ENCODE measurements at regions not wholly inside any gene's neighbourhood (a gene's known extent, or its start where the extent isn't known, plus 50 kb on each side); places are given as distances from the start of the nearest gene placed in this dataset.
"Not testable (repeated sequence)": the region's sequence is repeated elsewhere in the genome, so short reads cannot be mapped to it uniquely, and the experiment has no call there.

DNA sequence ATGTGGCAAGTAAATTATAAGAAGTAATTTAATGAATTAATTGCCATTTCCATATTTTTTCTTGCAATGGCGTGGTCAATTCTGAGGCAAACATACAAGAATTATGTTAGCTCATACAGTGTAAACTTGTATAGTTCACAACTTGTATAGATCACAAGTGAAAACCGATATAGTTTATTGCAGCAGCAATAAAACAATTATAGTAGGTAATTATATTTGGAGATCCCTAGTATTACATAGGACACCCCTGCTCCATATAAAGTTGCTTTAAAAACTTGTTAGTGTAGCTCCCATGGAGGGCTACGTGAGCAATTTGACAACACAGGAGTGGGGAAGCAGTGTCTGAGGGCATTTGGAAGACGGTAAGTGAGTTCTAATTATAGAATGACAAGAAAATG is 288.2 kb downstream of the SOCS6 start:
- H3K36me3 ChIP-seq = no peaks in the 10 kb centered on the region
- no peak overlapping the region for H3K4me3 ChIP-seq
- DNase-seq = no peak
- H3K27me3 ChIP-seq = no peaks in the 10 kb centered on the region
- no peaks in the 10 kb centered on the region for H3K9me3 ChIP-seq

DNA sequence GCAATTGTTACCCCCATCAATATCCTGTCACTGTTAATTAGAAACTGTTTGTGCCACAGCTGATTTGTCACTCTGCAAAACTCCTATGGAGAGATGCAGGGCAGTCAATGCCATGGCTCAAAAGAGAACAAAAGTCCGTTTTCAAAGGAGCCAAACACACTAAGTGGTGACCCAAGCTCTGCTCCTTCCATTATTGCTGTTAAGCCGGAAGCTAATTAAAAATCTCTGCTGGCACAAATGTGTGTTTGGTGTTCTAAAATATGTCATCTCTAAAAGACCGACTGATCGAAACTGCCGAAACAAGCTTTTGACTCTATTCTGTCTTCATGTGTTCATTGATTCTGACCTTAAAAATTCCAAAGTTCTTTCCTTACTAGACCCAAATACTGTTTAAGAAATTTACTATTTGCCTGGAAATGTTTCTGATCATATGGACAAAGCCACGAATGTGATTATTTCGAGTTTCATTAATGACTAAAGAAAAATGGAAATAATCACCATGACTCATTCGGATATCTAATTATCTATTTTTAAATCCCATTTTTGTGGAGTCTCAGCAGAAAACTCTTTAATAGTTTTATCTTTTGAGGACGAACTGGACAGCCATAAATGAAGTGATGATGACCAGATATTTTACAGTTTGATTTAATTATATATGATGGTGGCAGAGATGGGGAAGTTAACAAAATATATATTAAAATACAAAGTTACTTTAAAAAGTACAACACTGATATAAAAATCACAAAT is 287.6 kb downstream of the SOCS6 start:
- Histone ChIP-seq H3K9me3 (no peaks in the 10 kb centered on the region), H3K4me3 (no peak overlapping the region), H3K27me3 (no peaks in the 10 kb centered on the region), H3K36me3 (no peaks in the 10 kb centered on the region)
- DNase-seq = no peak

DNA sequence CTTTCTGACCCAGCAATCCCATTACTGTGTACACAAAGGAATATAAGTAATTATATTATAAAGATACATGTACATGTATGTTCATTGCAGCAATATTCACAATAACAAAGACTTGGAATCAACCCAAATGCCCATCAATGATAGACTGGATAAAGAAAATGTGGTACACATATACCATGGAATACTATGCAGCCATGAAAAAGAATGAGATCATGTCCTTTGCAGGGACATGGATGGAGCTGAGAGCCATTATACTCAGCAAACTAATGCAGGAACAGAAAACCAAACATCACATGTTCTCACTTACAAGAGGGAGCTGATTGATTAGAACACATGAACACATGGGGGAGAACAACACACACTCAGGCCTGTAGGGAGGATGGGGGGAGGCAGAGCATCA is 286.1 kb downstream of the SOCS6 start:
- not testable (repeated sequence) for H3K27me3 ChIP-seq, H3K36me3 ChIP-seq, H3K4me3 ChIP-seq, DNase-seq, H3K9me3 ChIP-seq

DNA sequence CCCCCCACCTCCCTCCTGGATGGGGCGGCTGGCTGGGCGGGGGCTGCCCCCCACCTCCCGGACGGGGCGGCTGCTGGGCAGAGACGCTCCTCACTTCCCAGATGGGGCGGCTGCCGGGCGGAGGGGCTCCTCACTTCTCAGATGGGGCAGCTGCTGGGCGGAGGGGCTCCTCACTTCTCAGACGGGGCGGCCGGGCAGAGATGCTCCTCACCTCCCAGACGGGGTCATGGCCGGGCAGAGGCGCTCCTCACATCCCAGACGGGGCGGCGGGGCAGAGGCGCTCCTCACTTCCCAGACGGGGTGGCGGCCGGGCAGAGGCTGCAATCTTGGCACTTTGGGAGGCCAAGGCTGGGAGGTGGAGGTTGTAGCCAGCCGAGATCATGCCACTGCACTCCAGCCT is 280.8 kb downstream of the SOCS6 start:
- not testable (repeated sequence) for H3K9me3 ChIP-seq, H3K4me3 ChIP-seq, H3K27me3 ChIP-seq, H3K36me3 ChIP-seq, DNase-seq

DNA sequence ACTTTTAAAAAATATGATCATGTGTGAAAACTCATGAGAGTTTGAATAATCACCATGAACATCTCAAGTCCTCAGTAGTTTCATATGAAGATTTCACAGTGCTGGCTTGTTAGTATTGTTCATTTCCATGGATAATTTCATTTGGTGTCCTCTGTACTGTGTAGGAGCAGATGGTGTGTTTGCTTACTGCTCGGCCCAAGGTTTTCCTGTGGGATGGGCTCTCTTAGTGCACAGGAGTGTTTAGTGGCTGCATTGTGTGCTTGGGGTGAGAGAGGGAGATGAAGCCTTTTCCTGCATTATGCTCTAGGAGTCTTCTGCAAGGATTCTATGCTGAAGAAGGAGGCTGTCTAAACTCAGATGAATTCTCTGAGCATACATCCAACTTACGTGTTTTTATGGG is 270.6 kb downstream of the SOCS6 start:
- no peak for DNase-seq

DNA sequence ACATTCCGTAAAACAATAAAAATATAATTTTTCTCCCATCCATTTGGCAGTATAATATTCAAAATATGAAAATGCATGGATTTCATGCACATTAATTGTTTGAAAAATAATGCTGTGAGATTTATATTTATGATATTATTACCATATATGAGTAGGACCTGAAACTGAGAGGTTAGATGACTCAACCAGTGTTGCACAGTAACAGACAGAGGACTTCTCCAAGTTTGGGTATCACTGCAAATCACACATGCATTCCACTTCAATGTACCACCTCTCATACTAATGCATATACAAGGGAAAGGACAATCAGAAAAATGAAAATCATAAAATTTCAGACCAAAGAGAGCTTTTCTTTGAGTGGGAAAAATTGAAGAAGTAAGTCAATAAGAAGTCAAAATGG is 269.5 kb downstream of the SOCS6 start:
- DNase-seq = no peak
- Histone ChIP-seq H3K9me3 (no peaks in the 10 kb centered on the region), H3K4me3 (no peak overlapping the region), H3K27me3 (no peaks in the 10 kb centered on the region; the same call in 1 of the 2 replicates), H3K36me3 (no peaks in the 10 kb centered on the region)

More for the DNA sequence above, 270.6 kb downstream of the SOCS6 start:
- Histone ChIP-seq H3K36me3 (no peaks in the 10 kb centered on the region), H3K4me3 (no peak overlapping the region), H3K9me3 (no peaks in the 10 kb centered on the region), H3K27me3 (no peaks in the 10 kb centered on the region; the same call in 1 of the 2 replicates)

DNA sequence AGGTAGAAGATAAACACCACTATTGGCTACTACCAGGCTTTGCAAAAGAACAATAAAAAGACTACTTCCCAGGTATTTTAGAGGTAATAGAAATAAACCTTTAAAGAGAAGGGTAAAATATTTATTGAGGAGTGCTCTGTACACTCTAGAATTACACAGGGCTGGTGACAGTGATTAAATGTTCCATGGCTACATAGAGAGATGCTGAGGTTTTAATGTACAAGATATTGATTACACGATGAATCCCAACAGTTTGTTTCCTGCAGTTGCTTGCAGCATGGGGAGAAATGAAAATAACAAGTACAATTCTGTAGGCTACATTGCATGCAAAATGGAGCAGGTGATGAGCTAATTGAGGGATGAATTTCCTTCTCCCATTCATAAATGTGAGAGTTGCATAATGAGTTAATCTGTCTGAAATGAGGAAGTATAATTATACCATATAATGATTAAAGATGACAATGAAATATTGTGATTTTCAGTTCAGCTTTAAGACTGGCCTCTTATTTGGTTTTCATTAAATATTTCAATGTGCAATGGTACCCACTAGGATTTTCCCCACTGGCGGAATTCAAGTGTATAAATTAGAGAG is 266.1 kb downstream of the SOCS6 start:
- Histone ChIP-seq H3K36me3 (no peaks in the 10 kb centered on the region), H3K9me3 (no peaks in the 10 kb centered on the region), H3K4me3 (no peak overlapping the region), H3K27me3 (no peaks in the 10 kb centered on the region; the same call in 1 of the 2 replicates)
- no peak for DNase-seq

DNA sequence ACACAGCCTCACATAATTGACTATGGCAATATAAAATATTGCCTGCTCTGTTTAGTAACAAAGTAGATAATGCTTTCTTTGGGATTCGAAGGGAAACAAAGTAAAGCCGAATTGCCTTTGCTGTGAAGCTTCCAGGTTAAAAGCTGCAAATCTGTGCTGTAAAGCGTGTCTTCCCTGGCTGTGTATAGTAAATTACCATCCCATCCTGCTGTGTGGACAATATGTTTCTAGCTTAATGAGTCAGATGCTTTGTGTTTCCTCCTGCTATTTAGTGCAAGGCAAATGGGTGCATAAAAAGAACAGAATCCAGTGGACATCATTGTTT is 265.1 kb downstream of the SOCS6 start:
- DNase-seq = no peak
- Histone ChIP-seq H3K4me3 (no peak overlapping the region), H3K36me3 (no peaks in the 10 kb centered on the region), H3K27me3 (no peaks in the 10 kb centered on the region; the same call in 1 of the 2 replicates), H3K9me3 (no peaks in the 10 kb centered on the region)

DNA sequence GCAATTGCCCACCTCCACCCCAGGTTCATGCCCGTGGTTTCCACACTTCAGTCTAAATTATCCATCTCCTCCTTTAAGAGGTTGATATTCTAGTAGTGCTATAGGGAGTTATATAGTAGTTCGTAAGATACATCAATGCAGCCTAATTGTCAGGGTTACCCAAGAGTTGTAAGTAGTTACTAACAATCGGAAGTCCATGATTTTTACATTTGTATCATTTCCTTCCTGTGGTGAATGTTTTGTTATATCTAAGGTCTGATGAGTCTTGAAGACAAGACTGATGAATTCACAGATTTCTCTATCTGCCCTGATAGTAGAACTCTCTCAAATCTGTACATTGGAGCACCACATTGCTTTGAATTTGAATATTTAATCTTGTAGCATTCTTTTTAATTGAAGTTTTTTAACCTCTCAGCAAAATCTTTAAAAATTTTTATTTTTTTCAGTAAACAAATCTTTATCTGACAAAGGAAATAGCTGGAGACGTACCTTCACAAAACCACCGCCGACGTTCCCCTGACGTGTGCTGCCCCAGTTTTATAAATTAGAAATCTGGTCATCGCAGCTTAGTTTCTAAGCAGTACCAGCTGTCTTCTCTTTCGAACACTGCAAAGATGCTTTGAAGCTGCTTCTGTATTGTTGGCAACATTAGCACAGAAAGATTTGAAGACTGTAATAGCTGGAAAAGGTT is 264.5 kb downstream of the SOCS6 start:
- DNase-seq = no peak
- Histone ChIP-seq H3K4me3 (no peak overlapping the region), H3K36me3 (no peaks in the 10 kb centered on the region), H3K9me3 (no peaks in the 10 kb centered on the region), H3K27me3 (no peaks in the 10 kb centered on the region; the same call in 1 of the 2 replicates)

DNA sequence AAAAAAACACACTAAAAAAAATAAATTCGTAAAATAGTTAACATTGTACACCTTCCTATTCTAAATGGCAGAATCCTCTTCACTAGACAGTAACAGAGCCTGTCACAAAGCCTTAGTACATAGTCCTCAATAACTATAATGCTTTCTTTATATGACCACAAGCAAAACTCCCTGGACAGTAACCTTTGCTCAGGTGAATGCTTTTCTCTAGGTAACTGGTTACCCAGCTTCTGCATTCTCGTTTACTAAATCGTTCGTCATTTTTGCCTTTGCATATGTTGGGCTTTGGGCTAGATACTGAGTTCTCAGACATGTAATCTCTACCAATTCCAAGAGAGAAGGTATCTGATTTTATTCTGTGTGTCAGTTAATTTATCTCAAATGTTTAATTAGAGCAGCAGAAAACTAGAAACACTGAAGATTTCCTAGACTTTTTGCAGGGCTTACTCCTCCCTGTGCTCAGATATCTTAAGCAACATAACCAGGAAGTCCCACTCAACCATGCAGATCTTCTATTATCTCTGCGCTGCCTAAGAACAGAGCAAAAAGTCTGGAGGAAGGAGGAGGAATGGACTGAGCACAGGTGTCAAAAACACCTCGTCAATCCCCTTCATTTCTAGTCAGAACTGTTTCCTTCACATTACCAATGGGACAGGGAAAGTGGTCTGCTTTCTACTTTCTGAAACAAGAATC is 247.7 kb downstream of the SOCS6 start:
- Histone ChIP-seq H3K36me3 (no peaks in the 10 kb centered on the region), H3K9me3 (no peaks in the 10 kb centered on the region), H3K27me3 (no peaks in the 10 kb centered on the region), H3K4me3 (no peak overlapping the region)
- no peak for DNase-seq

DNA sequence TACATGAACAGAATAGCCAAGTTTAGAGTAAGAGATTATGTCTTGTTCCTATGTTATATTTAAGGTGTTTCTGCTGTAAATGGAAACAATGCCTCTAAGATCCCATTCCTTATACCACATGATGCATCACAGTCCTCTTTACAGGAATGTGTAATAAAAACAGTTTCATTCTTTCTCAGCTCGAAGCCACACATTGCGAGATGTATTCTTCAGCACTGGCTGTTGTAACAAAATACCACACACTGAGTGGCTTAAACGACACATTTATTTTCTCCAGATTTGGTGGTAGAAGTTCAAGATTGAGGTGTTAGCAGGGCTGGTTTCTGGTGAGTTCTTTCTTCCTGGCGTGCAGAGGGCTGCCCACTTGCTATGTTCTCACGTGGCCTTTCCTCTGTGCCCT is 246.2 kb downstream of the SOCS6 start:
- DNase-seq = no peak
- no peaks in the 10 kb centered on the region for H3K27me3 ChIP-seq
- no peaks in the 10 kb centered on the region for H3K9me3 ChIP-seq

DNA sequence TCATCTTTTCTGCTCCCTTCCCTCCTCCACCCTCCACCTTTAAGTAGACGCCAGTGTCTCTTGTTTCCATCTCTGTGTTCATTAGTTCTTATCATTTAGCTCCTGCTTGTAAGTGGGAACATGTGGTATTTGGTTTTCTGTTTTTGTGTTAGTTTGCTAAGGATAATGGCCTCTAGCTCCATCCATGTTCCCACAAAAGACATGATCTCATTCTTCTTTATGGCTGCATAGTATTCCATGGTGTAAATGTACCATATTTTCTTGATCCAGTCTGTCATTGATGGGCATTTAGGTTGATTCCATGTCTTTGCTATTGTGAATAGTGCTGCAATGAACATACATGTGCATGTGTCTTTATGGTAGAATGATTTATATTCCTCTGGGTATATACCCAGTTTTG is 236.5 kb downstream of the SOCS6 start:
- H3K27me3 ChIP-seq, H3K9me3 ChIP-seq, DNase-seq, H3K36me3 ChIP-seq, H3K4me3 ChIP-seq: not testable (repeated sequence)

More for the DNA sequence above, 246.2 kb downstream of the SOCS6 start:
- Histone ChIP-seq H3K4me3 (no peak overlapping the region), H3K36me3 (no peaks in the 10 kb centered on the region)

DNA sequence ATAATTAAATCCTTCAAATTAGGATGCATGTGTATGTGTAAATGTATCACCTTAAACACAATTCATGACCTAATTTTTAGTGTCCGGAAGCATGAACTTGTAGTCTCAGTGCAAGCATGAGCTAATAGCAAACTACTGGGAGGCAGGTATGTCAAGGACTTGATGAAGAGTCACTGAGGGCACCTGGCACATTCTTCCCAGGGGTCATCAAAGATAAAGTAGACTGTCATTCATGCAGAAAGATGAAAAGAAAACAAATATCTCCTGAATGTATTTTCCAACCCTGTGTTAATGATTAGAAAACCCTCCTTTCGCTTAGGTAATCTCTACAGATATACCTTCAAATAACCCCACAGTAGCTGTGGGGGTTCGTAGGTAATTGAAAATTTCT is 234.9 kb downstream of the SOCS6 start:
- no peak overlapping the region for H3K4me3 ChIP-seq
- no peak for DNase-seq
- no peaks in the 10 kb centered on the region for H3K36me3 ChIP-seq
- no peaks in the 10 kb centered on the region for H3K27me3 ChIP-seq
- H3K9me3 ChIP-seq = no peaks in the 10 kb centered on the region

DNA sequence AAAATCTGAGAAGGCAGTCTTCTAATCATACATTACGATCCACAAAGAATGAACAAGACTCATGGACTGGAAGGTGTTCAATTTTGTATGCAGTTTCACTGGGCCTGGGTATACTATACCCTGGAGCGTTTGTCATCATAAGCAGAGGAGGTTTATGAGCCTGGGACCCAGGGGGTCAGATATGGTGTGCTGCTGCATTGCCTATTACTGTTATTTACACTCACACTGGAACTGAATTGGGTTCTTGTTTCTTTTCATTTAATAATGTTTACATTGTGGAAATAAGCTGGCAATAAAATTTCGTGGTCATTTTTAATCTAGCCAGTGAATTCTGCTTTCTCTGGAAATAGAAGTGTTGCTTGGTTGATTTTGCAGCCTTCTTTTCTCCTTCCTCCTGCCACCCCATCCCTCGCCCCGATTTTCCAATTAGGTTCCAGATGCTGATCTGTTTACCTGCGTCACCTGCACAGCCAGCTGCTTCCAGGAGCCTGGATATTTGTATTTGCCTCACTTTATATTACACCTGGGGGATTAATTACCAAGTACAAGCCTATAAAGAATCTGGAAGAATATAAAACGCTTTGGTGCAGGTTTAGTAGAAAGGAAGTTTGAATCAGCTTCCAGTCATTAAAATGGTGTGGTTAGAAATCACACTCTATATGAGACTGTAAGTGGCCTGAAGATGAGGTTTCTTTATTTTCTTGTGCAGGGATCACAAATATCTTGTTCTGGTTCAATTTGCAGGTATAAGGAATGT is 234.4 kb downstream of the SOCS6 start:
- Histone ChIP-seq H3K4me3 (no peak overlapping the region), H3K9me3 (no peaks in the 10 kb centered on the region), H3K36me3 (no peaks in the 10 kb centered on the region), H3K27me3 (no peaks in the 10 kb centered on the region)
- no peak for DNase-seq

DNA sequence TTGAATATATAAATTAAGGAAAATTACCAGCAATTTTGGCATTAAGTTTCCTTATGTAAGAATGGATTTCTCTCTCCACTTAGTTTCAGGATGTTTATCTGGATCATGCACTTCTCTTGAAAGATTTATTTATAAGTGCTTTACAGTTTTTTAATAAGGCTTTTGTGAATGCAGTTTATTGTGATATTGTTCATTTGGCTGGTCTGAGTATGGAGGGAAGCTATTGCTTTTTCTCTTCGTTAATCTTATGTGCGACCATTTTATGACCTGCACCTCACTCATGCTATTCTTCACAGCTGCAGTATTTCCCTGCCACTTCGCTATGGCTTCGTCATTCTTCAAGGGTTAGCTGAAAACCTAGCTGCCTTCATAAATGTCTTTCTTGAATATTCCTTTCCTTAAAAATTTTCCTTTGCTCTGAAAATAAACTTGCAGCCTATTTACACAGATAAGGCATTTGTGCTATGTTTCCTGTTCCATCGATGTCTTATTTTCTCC is 233.4 kb downstream of the SOCS6 start:
- no peak for DNase-seq
- H3K36me3 ChIP-seq = no peaks in the 10 kb centered on the region
- H3K4me3 ChIP-seq = no peak overlapping the region
- no peaks in the 10 kb centered on the region for H3K27me3 ChIP-seq
- no peaks in the 10 kb centered on the region for H3K9me3 ChIP-seq

DNA sequence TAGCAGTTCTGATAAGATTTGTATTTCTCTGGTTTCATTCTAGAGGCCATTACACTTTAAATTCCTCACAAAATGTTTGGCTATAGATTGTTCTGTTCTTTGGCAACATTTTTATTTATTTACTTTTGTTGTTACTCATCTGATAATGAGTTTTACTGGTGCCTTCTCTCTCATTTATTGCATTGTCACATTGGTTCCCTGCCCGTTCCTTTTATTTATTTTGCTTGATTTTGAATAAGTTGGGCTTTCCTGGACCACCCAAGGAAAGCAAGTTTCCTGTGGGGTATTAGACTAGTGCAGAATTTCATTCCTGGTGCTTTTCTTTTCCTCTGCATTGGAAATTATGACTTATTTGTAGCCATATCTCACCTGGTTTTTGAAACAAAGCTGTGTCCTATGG is 232.0 kb downstream of the SOCS6 start:
- Histone ChIP-seq H3K4me3 (no peak overlapping the region), H3K36me3 (no peaks in the 10 kb centered on the region), H3K9me3 (no peaks in the 10 kb centered on the region), H3K27me3 (no peaks in the 10 kb centered on the region)
- DNase-seq = no peak

All from MG63 (cell line).